ENCODE measurements at regions not wholly inside any gene's neighbourhood (a gene's known extent, or its start where the extent isn't known, plus 50 kb on each side); places are given as distances from the start of the nearest gene placed in this dataset.

DNA sequence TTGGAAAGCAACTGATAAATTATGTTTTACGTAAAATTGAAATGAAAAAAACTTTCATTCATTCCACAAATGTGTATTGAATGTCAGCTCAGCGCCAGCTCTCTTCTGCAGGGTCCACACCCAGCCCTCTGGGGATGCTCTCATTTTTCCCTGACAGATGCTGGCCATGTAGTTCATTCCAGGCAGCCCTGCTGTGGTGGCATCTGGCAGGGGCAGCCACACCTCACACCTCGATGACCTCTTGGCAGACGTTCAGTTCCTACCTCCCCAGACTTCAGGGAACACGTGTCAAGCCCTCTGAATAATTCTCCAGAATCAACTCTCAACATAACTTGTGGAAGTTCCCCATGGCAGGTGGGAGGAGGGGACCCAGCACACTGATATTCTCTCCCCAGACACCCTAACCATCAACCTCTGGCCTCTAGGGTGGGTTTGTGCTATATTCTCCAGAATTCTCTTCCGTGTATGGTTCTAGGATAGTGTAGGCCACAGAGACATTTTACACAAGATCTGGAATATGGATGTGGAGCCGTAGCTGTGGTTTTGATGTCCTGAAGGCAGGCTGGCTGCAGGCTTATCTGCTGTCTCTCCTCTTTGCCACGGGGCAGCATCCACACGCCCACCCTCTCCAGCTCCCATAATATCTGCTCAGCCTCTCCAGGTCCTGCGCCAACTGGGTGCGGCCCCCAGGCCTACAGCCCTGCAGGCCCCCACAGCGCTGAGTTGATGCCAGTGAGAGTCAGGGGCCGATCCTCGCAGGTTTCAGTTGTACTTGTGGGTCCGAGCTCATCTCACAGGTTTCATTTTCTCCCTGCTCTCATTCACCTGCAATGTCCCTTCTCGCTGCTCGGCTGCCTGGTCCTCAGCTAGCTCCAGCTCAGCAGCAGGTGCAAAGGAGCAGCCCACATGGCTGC lies 175.8 kb upstream of the ARID1B start:
- no peak for TF ChIP-seq CTCF (IDR thresholded peaks at IDR 0.05)
- no peak for TF ChIP-seq POLR2AphosphoS5 (IDR thresholded peaks at IDR 0.05)

All from upper lobe of left lung (tissue), 4 donors.